Upper lobe of left lung (tissue), 4 donors: ENCODE measurements at regions not wholly inside any gene's neighbourhood (a gene's known extent, or its start where the extent isn't known, plus 50 kb on each side); places are given as distances from the start of the nearest gene placed in this dataset.
A peak's percentile ranks its signal among the peaks of the same experiment; 100 is the strongest.

Experiments used
- EP300 ChIP-seq, 4 donors: sonication (generic); formaldehyde crosslinking; IDR thresholded peaks; one replicate each; pipeline ENCODE4 v1.5.1; 2017; ENCODE audit warnings: antibody characterized with exemption in 4 of 4, control low read depth in 2 of 4
- POLR2A ChIP-seq, 4 donors: fragments of 450-650 bp; IDR thresholded peaks; one replicate each; pipeline ENCODE4 v1.5.1; 2016 to 2017; ENCODE audit warnings: antibody characterized with exemption in 4 of 4, mild to moderate bottlenecking in 2 of 4
- POLR2AphosphoS5 ChIP-seq, 2 donors: sonication (generic); formaldehyde crosslinking; IDR thresholded peaks; one replicate each; pipeline ENCODE4 v1.5.1; 2017; ENCODE audit warnings: antibody characterized with exemption in 2 of 2
- TF ChIP-seq, protein P1 (sequence below), 6 experiments: fragments of 450-650 bp in 4 of 6; fragments of 200-600 bp in 2 of 6; sonication (generic) in 2 of 6; IDR thresholded peaks; one replicate each; pipeline ENCODE4 v1.5.1; 2016 to 2019; ENCODE audit warnings: antibody characterized with exemption in 6 of 6

DNA sequence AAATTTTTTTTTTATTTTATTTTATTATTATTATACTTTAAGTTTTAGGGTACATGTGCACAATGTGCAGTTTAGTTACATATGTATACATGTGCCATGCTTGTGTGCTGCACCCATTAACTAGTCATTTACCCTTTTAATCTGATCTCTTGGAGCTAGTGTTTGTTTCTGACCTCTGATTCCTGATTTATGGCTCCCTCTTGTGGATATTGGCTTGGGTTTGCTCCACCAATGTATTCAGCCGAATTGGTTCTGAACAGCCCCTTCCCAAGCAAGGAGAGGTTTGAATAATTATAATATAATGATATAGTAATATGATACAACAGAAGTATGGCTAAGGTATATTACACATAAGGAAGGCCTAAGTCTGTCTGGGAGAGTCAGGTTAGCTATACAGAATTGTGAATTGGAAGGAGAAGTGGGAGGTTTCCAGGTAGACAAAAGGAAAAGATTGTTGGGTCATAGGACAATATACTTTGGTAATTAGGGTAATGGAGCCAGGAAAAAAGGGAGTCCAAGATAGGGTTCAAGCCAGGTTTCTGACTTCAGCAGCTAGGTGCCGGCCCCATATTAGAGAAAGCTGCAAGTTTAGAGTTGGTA is 53.1 kb upstream of the HMCN1 start:
- TF ChIP-seq, protein P1, sequence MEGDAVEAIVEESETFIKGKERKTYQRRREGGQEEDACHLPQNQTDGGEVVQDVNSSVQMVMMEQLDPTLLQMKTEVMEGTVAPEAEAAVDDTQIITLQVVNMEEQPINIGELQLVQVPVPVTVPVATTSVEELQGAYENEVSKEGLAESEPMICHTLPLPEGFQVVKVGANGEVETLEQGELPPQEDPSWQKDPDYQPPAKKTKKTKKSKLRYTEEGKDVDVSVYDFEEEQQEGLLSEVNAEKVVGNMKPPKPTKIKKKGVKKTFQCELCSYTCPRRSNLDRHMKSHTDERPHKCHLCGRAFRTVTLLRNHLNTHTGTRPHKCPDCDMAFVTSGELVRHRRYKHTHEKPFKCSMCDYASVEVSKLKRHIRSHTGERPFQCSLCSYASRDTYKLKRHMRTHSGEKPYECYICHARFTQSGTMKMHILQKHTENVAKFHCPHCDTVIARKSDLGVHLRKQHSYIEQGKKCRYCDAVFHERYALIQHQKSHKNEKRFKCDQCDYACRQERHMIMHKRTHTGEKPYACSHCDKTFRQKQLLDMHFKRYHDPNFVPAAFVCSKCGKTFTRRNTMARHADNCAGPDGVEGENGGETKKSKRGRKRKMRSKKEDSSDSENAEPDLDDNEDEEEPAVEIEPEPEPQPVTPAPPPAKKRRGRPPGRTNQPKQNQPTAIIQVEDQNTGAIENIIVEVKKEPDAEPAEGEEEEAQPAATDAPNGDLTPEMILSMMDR (IDR thresholded peaks at IDR 0.05): peak in 5 of 6 experiments; percentile 31 to 54 (median 50)
- TF ChIP-seq EP300 (IDR thresholded peaks at IDR 0.05) (no peak), POLR2AphosphoS5 (IDR thresholded peaks at IDR 0.05) (no peak), POLR2A (IDR thresholded peaks at IDR 0.05) (no peak)
